ENCODE measurements at regions not wholly inside any gene's neighbourhood (a gene's known extent, or its start where the extent isn't known, plus 50 kb on each side); places are given as distances from the start of the nearest gene placed in this dataset.

DNA sequence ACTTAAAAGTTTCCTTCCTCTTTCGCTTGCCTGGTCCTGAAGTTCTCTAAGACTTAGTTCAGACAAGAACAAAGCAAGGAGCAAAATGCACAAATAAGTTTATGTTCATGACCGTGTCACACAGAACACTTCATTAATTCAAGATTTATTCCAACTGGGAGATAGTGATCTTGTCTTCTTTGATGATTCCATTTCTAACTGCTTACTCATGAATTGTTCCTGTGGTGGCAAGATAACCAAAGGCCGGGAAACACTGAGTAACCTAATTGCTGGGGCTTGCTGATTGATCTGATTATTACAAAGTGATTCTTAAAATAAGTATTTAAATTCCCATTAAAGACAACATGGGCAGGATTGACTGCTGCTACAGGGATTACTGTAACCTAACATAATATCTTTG is 1462.9 kb upstream of the RAG2 start (continued):
- no peak for TF ChIP-seq YY1 (IDR thresholded peaks at IDR 0.05; ENCODE audit: insufficient read depth, insufficient replicate concordance, low read depth, low read length)
- no peak for TF ChIP-seq HNF4G (IDR thresholded peaks at IDR 0.05; ENCODE audit: borderline replicate concordance, low read depth, low read length)
- TF ChIP-seq HNF4G (CRISPR knock-in tag; IDR thresholded peaks at IDR 0.05; ENCODE audit: borderline replicate concordance, low read depth): no peak
- TF ChIP-seq, protein P1, sequence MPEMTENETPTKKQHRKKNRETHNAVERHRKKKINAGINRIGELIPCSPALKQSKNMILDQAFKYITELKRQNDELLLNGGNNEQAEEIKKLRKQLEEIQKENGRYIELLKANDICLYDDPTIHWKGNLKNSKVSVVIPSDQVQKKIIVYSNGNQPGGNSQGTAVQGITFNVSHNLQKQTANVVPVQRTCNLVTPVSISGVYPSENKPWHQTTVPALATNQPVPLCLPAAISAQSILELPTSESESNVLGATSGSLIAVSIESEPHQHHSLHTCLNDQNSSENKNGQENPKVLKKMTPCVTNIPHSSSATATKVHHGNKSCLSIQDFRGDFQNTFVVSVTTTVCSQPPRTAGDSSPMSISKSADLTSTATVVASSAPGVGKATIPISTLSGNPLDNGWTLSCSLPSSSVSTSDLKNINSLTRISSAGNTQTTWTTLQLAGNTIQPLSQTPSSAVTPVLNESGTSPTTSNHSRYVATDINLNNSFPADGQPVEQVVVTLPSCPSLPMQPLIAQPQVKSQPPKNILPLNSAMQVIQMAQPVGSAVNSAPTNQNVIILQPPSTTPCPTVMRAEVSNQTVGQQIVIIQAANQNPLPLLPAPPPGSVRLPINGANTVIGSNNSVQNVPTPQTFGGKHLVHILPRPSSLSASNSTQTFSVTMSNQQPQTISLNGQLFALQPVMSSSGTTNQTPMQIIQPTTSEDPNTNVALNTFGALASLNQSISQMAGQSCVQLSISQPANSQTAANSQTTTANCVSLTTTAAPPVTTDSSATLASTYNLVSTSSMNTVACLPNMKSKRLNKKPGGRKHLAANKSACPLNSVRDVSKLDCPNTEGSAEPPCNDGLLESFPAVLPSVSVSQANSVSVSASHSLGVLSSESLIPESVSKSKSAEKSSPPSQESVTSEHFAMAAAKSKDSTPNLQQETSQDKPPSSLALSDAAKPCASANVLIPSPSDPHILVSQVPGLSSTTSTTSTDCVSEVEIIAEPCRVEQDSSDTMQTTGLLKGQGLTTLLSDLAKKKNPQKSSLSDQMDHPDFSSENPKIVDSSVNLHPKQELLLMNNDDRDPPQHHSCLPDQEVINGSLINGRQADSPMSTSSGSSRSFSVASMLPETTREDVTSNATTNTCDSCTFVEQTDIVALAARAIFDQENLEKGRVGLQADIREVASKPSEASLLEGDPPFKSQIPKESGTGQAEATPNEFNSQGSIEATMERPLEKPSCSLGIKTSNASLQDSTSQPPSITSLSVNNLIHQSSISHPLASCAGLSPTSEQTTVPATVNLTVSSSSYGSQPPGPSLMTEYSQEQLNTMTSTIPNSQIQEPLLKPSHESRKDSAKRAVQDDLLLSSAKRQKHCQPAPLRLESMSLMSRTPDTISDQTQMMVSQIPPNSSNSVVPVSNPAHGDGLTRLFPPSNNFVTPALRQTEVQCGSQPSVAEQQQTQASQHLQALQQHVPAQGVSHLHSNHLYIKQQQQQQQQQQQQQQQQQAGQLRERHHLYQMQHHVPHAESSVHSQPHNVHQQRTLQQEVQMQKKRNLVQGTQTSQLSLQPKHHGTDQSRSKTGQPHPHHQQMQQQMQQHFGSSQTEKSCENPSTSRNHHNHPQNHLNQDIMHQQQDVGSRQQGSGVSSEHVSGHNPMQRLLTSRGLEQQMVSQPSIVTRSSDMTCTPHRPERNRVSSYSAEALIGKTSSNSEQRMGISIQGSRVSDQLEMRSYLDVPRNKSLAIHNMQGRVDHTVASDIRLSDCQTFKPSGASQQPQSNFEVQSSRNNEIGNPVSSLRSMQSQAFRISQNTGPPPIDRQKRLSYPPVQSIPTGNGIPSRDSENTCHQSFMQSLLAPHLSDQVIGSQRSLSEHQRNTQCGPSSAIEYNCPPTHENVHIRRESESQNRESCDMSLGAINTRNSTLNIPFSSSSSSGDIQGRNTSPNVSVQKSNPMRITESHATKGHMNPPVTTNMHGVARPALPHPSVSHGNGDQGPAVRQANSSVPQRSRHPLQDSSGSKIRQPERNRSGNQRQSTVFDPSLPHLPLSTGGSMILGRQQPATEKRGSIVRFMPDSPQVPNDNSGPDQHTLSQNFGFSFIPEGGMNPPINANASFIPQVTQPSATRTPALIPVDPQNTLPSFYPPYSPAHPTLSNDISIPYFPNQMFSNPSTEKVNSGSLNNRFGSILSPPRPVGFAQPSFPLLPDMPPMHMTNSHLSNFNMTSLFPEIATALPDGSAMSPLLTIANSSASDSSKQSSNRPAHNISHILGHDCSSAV (CRISPR knock-in tag; IDR thresholded peaks at IDR 0.05; ENCODE audit: borderline replicate concordance): no peak
- TF ChIP-seq FOXC1 (CRISPR knock-in tag; IDR thresholded peaks at IDR 0.05; ENCODE audit: borderline replicate concordance): no peak

GRCh38 chr11:38060136-38060535 is 1462.1 kb upstream of the RAG2 start:
- POLR2A ChIA-PET: no interaction called here
- DNase-seq (ENCODE audit: low spot score) (no peak), FAIRE-seq (no peak), ATAC-seq (no peak)
- no peak overlapping the region for H3K27ac ChIP-seq (ENCODE audit: extremely low read length, insufficient read depth, low read length)
- no peak overlapping the region for H3K9ac ChIP-seq (ENCODE audit: insufficient read depth, low read depth, low read length)
- in situ Hi-C loops (cut with HindIII; ENCODE audit: extremely low pct_ligation_motif_present, low pct_unique_long_range_greater_than_20kb) (no loop called here), intact Hi-C loops (cut with micrococcal nuclease; ENCODE audit: unreplicated experiment) (no loop called here)
- CTCF ChIA-PET (ENCODE audit: low intra/inter-chr PET ratio, low total read pairs): no interaction called here
- H3K4me1 ChIP-seq (ENCODE audit: insufficient read depth, low read length): no peaks in the 10 kb centered on the region
- H3K9me3 ChIP-seq (ENCODE audit: low read length): no peaks in the 10 kb centered on the region
- no peak overlapping the region for H3K4me2 ChIP-seq (ENCODE audit: low read depth, low read length)
- no peaks in the 10 kb centered on the region for H3K79me2 ChIP-seq (ENCODE audit: insufficient read depth, low read length)
- no peaks in the 10 kb centered on the region for H4K20me1 ChIP-seq (ENCODE audit: insufficient read depth, low read length)
- WGBS (ENCODE audit: low lambda C conversion rate): 2% methylated on average over 3 of the region's 3 CpGs
- H3K27me3 ChIP-seq (ENCODE audit: control insufficient read depth in 1 of 2, insufficient read depth in 2 of 2, low read length in 2 of 2): no peaks in the 10 kb centered on the region
- H3K4me3 ChIP-seq (replicated peaks in 1 of 3; ENCODE audit: insufficient read depth in 1 of 3, low read depth in 2 of 3, low read length in 3 of 3): no peak overlapping the region
- TF ChIP-seq BRCA1 (CRISPR knock-in tag; IDR thresholded peaks at IDR 0.05) (no peak), MEF2D (CRISPR knock-in tag; IDR thresholded peaks at IDR 0.05) (no peak), ZNF713 (CRISPR knock-in tag; IDR thresholded peaks at IDR 0.05) (no peak), ZBTB1 (CRISPR knock-in tag; IDR thresholded peaks at IDR 0.05; ENCODE audit: borderline replicate concordance) (no peak)
- H3K36me3 ChIP-seq (replicated peaks in 1 of 2; ENCODE audit: control insufficient read depth in 1 of 2, insufficient read depth in 2 of 2, low read length in 2 of 2): no peaks in the 10 kb centered on the region
- no peak overlapping the region for H2AFZ ChIP-seq (ENCODE audit: low read length)
- BruUV-seq (replicated peaks): no TSS peak

All from HepG2 (cell line).